K562 (cell line): ENCODE measurements at regions not wholly inside any gene's neighbourhood (a gene's known extent, or its start where the extent isn't known, plus 50 kb on each side); places are given as distances from the start of the nearest gene placed in this dataset.

ENCODE experiments used
- CTBP1 ChIP-seq: fragments of 450-650 bp; IDR thresholded peaks from 2 replicates; pipeline ENCODE4 v1.6.1; 2016; ENCODE audit warnings: borderline replicate concordance
- DNMT1 ChIP-seq: fragments of 450-650 bp; IDR thresholded peaks from 2 replicates; pipeline ENCODE4 v1.6.1; 2016; ENCODE audit warnings: antibody characterized with exemption, mild to moderate bottlenecking
- FOSL1 ChIP-seq: fragments of 200-800 bp; sonication (Bioruptor generic); conservative IDR thresholded peaks from 2 replicates; pipeline ENCODE4 v1.6.1; 2016; ENCODE audit warnings: missing genetic modification characterization, missing compliant biosample characterization
- GABPB2 ChIP-seq: fragments of 250-450 bp; sonication (Bioruptor Pico); conservative IDR thresholded peaks from 2 replicates; pipeline ENCODE4 v1.5.1; 2021; ENCODE audit warnings: mild to moderate bottlenecking
- GATAD2A ChIP-seq: fragments of 450-650 bp; IDR thresholded peaks from 2 replicates; pipeline ENCODE4 v1.6.1; 2017
- POLR2AphosphoS2 ChIP-seq: IDR thresholded peaks from 2 replicates; pipeline ENCODE4 v1.6.1; 2012; ENCODE audit warnings: low read length, improper control_type of control experiment
- SMARCA4 ChIP-seq: fragments of 450-650 bp; IDR thresholded peaks from 2 replicates; pipeline ENCODE4 v1.6.1; 2016
- ZNF23 ChIP-seq: fragments of 250-450 bp; sonication (Bioruptor Pico); IDR thresholded peaks from 2 replicates; pipeline ENCODE4 v1.4.0; 2020; ENCODE audit warnings: mild to moderate bottlenecking
- ZNF24 ChIP-seq: fragments of 450-650 bp; IDR thresholded peaks from 2 replicates; pipeline ENCODE4 v1.6.1; 2016
- ZNF699 ChIP-seq: fragments of 250-450 bp; sonication (Bioruptor Pico); IDR thresholded peaks from 2 replicates; pipeline ENCODE4 v1.8.0; 2021; ENCODE audit warnings: mild to moderate bottlenecking, moderate library complexity; ENCODE audit not compliant: insufficient replicate concordance
- TF ChIP-seq, protein P1 (sequence below): fragments of 250-450 bp; sonication (Bioruptor Pico); IDR thresholded peaks from 2 replicates; pipeline ENCODE4 v1.5.0; 2021; ENCODE audit warnings: mild to moderate bottlenecking, moderate library complexity
- TF ChIP-seq, protein P2 (sequence below): fragments of 450-650 bp; IDR thresholded peaks from 2 replicates; pipeline ENCODE4 v1.6.1; 2016; ENCODE audit warnings: low read depth
- TF ChIP-seq, protein P3 (sequence below), 2 experiments: fragments of 450-650 bp; conservative IDR thresholded peaks; 2 replicates each; pipeline ENCODE4 v1.6.1; 2017; ENCODE audit warnings: mild to moderate bottlenecking in 2 of 2, moderate library complexity in 2 of 2

DNA sequence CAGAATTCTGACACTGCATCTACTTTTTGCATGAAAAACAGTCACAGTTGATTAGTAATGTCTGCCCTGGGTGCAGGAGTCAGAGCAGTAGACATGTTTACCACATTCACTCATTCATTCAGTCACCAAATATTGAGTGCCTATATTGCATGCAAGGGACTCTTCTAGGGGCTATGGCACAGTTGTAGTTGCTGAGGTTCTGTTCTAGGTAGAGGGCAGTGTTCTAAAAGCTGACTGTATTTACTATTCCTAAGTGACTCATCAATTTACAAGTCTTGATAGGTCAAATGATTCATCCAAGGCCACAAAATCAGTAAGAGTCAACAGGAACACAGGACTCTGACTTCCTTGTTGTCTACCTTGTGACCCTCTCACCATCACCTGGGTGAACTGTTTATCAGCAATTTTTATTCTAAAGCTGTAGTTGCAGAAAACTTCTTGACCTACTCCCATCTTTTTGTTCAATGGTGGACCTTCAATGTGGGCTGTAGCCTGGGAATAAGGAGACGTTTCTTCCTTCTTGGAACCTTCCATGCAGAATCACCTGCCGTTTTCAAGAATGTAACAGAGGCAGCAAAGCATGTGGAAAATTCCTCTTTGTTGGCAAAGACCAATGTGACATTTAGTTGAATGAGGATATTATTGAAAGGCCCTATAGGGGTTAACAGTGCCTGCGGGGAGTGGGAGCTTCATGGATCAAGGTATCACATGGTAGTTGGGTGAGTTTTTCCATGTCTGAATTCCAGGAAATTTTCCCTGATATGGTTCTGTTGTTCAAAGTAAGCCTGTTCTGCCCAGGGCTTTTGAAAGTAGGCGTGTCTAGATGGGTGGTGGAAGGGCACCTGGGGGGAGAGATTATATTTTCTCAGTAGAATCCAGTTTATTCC is 223.2 kb downstream of the KTN1 start (continued):
- TF ChIP-seq, protein P1, sequence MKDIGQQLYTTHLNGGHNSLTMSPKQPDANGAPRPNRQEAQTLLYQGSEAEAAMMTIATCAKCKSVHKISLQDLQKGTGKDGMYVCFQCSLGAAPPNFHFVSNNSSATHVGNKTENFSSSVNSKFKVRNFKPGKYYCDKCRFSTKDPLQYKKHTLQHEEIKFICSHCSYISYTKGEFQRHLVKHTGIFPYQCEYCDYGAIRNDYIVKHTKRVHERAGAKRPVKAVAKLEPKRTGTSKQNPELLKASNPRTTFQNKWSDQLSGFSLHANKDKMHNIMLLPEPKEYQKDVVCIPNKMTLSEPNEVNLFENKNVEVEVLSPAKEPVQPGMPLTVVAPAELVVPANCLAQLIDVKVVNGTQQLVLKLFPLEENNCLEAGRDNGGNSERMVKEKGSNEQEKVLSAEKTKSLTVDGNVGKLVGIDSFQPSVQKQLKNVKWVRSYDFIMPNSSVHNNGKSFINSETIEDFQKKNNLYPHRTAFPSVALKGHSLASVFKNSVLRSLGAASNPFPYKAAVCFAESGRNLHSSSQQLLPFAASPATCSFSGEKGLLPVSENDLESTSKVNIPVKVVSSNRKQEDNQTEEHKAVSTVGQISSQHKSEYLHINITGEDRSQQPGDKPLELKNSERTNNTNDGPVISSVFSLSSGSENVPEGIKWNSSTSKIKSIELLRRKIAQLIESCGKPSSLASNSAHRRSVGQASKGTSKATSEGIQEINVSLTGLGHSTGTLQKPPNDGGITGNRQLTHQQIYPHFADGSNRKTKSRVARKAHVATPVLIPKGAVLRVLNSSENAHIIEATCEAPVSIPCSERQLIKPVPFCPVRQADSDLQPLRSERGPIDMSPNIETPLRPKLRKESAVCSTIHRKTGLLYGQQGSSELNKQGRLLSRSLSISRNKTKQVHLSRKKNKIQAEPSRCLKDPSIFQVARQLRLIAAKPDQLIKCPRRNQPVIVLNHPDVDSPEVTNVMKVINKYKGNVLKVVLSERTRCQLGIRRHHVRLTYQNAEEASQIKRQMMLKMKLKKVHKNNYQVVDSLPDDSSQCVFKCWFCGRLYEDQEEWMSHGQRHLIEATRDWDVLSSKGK (CRISPR knock-in tag): no peak
- TF ChIP-seq, protein P2, sequence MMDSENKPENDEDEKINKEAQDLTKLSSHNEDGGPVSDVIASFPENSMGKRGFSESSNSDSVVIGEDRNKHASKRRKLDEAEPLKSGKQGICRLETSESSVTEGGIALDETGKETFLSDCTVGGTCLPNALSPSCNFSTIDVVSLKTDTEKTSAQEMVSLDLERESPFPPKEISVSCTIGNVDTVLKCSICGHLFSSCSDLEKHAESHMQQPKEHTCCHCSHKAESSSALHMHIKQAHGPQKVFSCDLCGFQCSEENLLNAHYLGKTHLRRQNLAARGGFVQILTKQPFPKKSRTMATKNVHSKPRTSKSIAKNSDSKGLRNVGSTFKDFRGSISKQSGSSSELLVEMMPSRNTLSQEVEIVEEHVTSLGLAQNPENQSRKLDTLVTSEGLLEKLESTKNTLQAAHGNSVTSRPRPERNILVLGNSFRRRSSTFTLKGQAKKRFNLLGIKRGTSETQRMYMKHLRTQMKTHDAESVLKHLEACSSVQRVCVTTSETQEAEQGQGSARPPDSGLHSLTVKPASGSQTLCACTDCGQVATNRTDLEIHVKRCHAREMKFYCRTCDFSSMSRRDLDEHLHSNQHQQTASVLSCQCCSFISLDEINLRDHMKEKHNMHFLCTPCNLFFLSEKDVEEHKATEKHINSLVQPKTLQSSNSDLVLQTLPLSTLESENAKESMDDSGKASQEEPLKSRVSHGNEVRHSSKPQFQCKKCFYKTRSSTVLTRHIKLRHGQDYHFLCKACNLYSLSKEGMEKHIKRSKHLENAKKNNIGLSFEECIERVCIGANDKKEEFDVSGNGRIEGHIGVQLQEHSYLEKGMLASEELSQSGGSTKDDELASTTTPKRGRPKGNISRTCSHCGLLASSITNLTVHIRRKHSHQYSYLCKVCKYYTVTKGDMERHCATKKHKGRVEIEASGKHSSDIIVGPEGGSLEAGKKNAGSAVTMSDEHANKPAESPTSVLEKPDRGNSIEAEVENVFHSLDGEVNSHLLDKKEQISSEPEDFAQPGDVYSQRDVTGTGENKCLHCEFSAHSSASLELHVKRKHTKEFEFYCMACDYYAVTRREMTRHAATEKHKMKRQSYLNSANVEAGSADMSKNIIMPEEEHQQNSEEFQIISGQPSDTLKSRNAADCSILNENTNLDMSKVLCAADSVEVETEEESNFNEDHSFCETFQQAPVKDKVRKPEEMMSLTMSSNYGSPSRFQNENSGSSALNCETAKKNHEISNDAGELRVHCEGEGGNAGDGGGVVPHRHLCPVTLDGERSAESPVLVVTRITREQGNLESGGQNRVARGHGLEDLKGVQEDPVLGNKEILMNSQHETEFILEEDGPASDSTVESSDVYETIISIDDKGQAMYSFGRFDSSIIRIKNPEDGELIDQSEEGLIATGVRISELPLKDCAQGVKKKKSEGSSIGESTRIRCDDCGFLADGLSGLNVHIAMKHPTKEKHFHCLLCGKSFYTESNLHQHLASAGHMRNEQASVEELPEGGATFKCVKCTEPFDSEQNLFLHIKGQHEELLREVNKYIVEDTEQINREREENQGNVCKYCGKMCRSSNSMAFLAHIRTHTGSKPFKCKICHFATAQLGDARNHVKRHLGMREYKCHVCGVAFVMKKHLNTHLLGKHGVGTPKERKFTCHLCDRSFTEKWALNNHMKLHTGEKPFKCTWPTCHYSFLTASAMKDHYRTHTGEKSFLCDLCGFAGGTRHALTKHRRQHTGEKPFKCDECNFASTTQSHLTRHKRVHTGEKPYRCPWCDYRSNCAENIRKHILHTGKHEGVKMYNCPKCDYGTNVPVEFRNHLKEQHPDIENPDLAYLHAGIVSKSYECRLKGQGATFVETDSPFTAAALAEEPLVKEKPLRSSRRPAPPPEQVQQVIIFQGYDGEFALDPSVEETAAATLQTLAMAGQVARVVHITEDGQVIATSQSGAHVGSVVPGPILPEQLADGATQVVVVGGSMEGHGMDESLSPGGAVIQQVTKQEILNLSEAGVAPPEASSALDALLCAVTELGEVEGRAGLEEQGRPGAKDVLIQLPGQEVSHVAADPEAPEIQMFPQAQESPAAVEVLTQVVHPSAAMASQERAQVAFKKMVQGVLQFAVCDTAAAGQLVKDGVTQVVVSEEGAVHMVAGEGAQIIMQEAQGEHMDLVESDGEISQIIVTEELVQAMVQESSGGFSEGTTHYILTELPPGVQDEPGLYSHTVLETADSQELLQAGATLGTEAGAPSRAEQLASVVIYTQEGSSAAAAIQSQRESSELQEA: no peak
- TF ChIP-seq CTBP1 (peak; percentile 47; the same call in 1 of the 2 replicates), DNMT1 (no peak), ZNF24 (peak; percentile 87), FOSL1 (tag) (peak; percentile 97), ZNF699 (no peak), ZNF23 (peak; percentile 94), GABPB2 (no peak), SMARCA4 (peak; percentile 56; the same call in 1 of the 2 replicates), GATAD2A (no peak), POLR2AphosphoS2 (no peak)
- TF ChIP-seq, protein P3, sequence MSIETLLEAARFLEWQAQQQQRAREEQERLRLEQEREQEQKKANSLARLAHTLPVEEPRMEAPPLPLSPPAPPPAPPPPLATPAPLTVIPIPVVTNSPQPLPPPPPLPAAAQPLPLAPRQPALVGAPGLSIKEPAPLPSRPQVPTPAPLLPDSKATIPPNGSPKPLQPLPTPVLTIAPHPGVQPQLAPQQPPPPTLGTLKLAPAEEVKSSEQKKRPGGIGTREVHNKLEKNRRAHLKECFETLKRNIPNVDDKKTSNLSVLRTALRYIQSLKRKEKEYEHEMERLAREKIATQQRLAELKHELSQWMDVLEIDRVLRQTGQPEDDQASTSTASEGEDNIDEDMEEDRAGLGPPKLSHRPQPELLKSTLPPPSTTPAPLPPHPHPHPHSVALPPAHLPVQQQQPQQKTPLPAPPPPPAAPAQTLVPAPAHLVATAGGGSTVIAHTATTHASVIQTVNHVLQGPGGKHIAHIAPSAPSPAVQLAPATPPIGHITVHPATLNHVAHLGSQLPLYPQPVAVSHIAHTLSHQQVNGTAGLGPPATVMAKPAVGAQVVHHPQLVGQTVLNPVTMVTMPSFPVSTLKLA (conservative IDR thresholded peaks at IDR 0.05): no peak
